WTC11 (cell line): ENCODE measurements at regions not wholly inside any gene's neighbourhood (a gene's known extent, or its start where the extent isn't known, plus 50 kb on each side); places are given as distances from the start of the nearest gene placed in this dataset.

Experiments
- ATAC-seq: fragments of 200-7000 bp; cut with Tn5 transposase; 2 replicates; pipeline ENCODE4 v1.10.0; 2021; ENCODE audit warnings: mild to moderate bottlenecking, moderate library complexity
- CTCF ChIA-PET: fragments of 300-600 bp; sonication (Branson Sonifier 250); formaldehyde crosslinking; loops from one replicate; lab custom pipeline; 2021; ENCODE audit warnings: antibody characterized with exemption; lab: Charles Lee
- POLR2A ChIA-PET: fragments of 350-600 bp; sonication (Branson Sonifier 250); formaldehyde crosslinking; loops from one replicate; lab custom pipeline; 2021; ENCODE audit warnings: antibody characterized with exemption; lab: Charles Lee
- DNase-seq: peaks from one replicate; pipeline ENCODE4 v3.0.0; 2021; ENCODE audit warnings: low spot score
- H3K27ac Mint-ChIP-seq: 2 replicates; pipeline ENCODE4 v1.8.0; 2021; ENCODE audit warnings: mixed read lengths
- H3K27me3 Mint-ChIP-seq: 2 replicates; pipeline ENCODE4 v1.8.0; 2021; ENCODE audit warnings: low read depth, mild to moderate bottlenecking, moderate library complexity, mixed read lengths
- H3K36me3 Mint-ChIP-seq: 2 replicates; pipeline ENCODE4 v1.8.0; 2021; ENCODE audit warnings: mixed read lengths
- H3K4me1 Mint-ChIP-seq: 2 replicates; pipeline ENCODE4 v1.8.0; 2022; ENCODE audit warnings: mixed read lengths
- H3K4me3 Mint-ChIP-seq: 2 replicates; pipeline ENCODE4 v1.8.0; 2021; ENCODE audit warnings: mild to moderate bottlenecking, moderate library complexity, mixed read lengths
- H3K9me3 Mint-ChIP-seq: 2 replicates; pipeline ENCODE4 v1.8.0; 2021; ENCODE audit warnings: mixed read lengths
- ERG ChIP-seq: fragments of 250-450 bp; sonication (Bioruptor Pico); IDR thresholded peaks from 2 replicates; pipeline ENCODE4 v1.8.0; 2021; ENCODE audit warnings: mild to moderate bottlenecking
- ESRRA ChIP-seq: sonication (generic); formaldehyde crosslinking; IDR thresholded peaks from 2 replicates; pipeline ENCODE4 v1.8.1; 2022; ENCODE audit warnings: mild to moderate bottlenecking, missing genetic modification reagents, borderline replicate concordance
- GABPB1 ChIP-seq: sonication (generic); formaldehyde crosslinking; IDR thresholded peaks from 2 replicates; pipeline ENCODE4 v1.8.1; 2023; ENCODE audit warnings: mild to moderate bottlenecking, missing genetic modification reagents
- GRHL2 ChIP-seq: fragments of 250-450 bp; sonication (Bioruptor Pico); IDR thresholded peaks from 2 replicates; pipeline ENCODE4 v1.8.0; 2022; ENCODE audit warnings: mild to moderate bottlenecking, moderate library complexity; ENCODE audit not compliant: insufficient replicate concordance, severe bottlenecking
- NFATC4 ChIP-seq: fragments of 250-450 bp; sonication (Bioruptor Pico); IDR thresholded peaks from 2 replicates; pipeline ENCODE4 v1.9.0; 2021; ENCODE audit warnings: mild to moderate bottlenecking
- RELA ChIP-seq: sonication (generic); formaldehyde crosslinking; IDR thresholded peaks from 2 replicates; pipeline ENCODE4 v1.8.1; 2022; ENCODE audit warnings: missing genetic modification reagents, mild to moderate bottlenecking, borderline replicate concordance
- RORB ChIP-seq: fragments of 250-450 bp; sonication (Bioruptor Pico); IDR thresholded peaks from 2 replicates; pipeline ENCODE4 v1.9.0; 2021; ENCODE audit warnings: mild to moderate bottlenecking
- TEAD1 ChIP-seq: sonication (generic); formaldehyde crosslinking; IDR thresholded peaks from 2 replicates; pipeline ENCODE4 v1.8.0; 2022; ENCODE audit warnings: mild to moderate bottlenecking, missing genetic modification reagents
- ZBTB43 ChIP-seq: sonication (generic); formaldehyde crosslinking; IDR thresholded peaks from 2 replicates; pipeline ENCODE4 v1.8.1; 2023; ENCODE audit warnings: mild to moderate bottlenecking, missing genetic modification reagents
- ZNF396 ChIP-seq: fragments of 250-450 bp; sonication (Bioruptor Pico); IDR thresholded peaks from 2 replicates; pipeline ENCODE4 v1.8.0; 2021; ENCODE audit warnings: mild to moderate bottlenecking, moderate library complexity, borderline replicate concordance
- ZSCAN18 ChIP-seq: fragments of 250-450 bp; sonication (Bioruptor Pico); IDR thresholded peaks from 2 replicates; pipeline ENCODE4 v2.1.2; 2022; ENCODE audit warnings: mild to moderate bottlenecking, moderate library complexity
- TF ChIP-seq, protein P1 (sequence below): sonication (generic); formaldehyde crosslinking; IDR thresholded peaks from 2 replicates; pipeline ENCODE4 v1.8.0; 2023; ENCODE audit warnings: missing genetic modification reagents, mild to moderate bottlenecking, borderline replicate concordance
- TF ChIP-seq, protein P2 (sequence below): sonication (generic); formaldehyde crosslinking; IDR thresholded peaks from 2 replicates; pipeline ENCODE4 v1.8.1; 2023; ENCODE audit warnings: mild to moderate bottlenecking, missing genetic modification reagents, moderate library complexity
- TF ChIP-seq, protein P3 (sequence below): sonication (generic); formaldehyde crosslinking; IDR thresholded peaks from 2 replicates; pipeline ENCODE4 v1.8.1; 2022; ENCODE audit warnings: low read depth, missing genetic modification reagents, borderline replicate concordance
- TF ChIP-seq, protein P4 (sequence below): sonication (generic); formaldehyde crosslinking; IDR thresholded peaks from 2 replicates; pipeline ENCODE4 v1.8.0; 2023; ENCODE audit warnings: missing genetic modification reagents
- TF ChIP-seq, protein P5 (sequence below): sonication (generic); formaldehyde crosslinking; IDR thresholded peaks from 2 replicates; pipeline ENCODE4 v1.8.1; 2022; ENCODE audit warnings: missing genetic modification reagents, borderline replicate concordance

- H3K27ac Mint-ChIP-seq, result peak overlapping the region; percentile 87
- no peak overlapping the region for H3K4me3 Mint-ChIP-seq
- CTCF ChIA-PET, result interaction anchor here (0.7 to 1.8 kb wide), 5 partner anchors 33 to 209 kb away, joined by 3 to 9 read pairs (median 7); partner anchors contain the start of gene HSPA2
- POLR2A ChIA-PET, result no interaction called here
- H3K4me1 Mint-ChIP-seq, result peaks cover 28% of the 10 kb centered on the region
- peak; percentile 10; the same call in 1 of the 2 replicates for ATAC-seq
- no peaks in the 10 kb centered on the region for H3K27me3 Mint-ChIP-seq
- TF ChIP-seq, protein P1, sequence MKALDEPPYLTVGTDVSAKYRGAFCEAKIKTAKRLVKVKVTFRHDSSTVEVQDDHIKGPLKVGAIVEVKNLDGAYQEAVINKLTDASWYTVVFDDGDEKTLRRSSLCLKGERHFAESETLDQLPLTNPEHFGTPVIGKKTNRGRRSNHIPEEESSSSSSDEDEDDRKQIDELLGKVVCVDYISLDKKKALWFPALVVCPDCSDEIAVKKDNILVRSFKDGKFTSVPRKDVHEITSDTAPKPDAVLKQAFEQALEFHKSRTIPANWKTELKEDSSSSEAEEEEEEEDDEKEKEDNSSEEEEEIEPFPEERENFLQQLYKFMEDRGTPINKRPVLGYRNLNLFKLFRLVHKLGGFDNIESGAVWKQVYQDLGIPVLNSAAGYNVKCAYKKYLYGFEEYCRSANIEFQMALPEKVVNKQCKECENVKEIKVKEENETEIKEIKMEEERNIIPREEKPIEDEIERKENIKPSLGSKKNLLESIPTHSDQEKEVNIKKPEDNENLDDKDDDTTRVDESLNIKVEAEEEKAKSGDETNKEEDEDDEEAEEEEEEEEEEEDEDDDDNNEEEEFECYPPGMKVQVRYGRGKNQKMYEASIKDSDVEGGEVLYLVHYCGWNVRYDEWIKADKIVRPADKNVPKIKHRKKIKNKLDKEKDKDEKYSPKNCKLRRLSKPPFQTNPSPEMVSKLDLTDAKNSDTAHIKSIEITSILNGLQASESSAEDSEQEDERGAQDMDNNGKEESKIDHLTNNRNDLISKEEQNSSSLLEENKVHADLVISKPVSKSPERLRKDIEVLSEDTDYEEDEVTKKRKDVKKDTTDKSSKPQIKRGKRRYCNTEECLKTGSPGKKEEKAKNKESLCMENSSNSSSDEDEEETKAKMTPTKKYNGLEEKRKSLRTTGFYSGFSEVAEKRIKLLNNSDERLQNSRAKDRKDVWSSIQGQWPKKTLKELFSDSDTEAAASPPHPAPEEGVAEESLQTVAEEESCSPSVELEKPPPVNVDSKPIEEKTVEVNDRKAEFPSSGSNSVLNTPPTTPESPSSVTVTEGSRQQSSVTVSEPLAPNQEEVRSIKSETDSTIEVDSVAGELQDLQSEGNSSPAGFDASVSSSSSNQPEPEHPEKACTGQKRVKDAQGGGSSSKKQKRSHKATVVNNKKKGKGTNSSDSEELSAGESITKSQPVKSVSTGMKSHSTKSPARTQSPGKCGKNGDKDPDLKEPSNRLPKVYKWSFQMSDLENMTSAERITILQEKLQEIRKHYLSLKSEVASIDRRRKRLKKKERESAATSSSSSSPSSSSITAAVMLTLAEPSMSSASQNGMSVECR (CRISPR knock-in tag), result no peak
- no peak for TF ChIP-seq TEAD1 (CRISPR knock-in tag)
- TF ChIP-seq, protein P2, sequence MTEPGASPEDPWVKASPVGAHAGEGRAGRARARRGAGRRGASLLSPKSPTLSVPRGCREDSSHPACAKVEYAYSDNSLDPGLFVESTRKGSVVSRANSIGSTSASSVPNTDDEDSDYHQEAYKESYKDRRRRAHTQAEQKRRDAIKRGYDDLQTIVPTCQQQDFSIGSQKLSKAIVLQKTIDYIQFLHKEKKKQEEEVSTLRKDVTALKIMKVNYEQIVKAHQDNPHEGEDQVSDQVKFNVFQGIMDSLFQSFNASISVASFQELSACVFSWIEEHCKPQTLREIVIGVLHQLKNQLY (CRISPR knock-in tag), result no peak
- TF ChIP-seq ZSCAN18 (CRISPR knock-in tag), result no peak
- TF ChIP-seq, protein P3, sequence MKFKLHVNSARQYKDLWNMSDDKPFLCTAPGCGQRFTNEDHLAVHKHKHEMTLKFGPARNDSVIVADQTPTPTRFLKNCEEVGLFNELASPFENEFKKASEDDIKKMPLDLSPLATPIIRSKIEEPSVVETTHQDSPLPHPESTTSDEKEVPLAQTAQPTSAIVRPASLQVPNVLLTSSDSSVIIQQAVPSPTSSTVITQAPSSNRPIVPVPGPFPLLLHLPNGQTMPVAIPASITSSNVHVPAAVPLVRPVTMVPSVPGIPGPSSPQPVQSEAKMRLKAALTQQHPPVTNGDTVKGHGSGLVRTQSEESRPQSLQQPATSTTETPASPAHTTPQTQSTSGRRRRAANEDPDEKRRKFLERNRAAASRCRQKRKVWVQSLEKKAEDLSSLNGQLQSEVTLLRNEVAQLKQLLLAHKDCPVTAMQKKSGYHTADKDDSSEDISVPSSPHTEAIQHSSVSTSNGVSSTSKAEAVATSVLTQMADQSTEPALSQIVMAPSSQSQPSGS (CRISPR knock-in tag), result no peak
- TF ChIP-seq RORB (CRISPR knock-in tag), result no peak
- H3K9me3 Mint-ChIP-seq, result peaks cover 12% of the 10 kb centered on the region
- no peak for DNase-seq
- peaks cover 11% of the 10 kb centered on the region for H3K36me3 Mint-ChIP-seq
Measured at GRCh38 chr14:64639340-64639821, 64.8 kb upstream of the PLEKHG3 start.

DNA sequence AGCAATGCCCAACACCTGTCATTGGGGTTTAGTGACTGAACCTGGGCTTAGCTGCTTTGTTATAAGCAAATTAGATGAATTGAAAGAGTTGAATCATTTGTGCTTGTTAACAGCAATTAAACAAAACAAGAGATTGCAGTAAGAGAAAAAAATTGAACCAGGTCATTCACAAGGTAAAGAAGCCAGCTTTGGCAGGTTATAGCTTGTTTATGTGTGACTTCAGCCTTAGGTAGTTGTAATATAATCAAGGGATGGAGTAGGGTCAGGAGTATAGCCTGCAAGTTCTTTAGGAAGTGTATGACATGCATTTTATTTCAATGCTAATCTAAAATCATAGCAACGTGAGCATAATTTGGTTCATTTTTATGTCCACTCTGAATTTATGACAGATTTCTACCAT lies 63.4 kb upstream of the PLEKHG3 start:
- ATAC-seq, result no peak
- Mint-ChIP-seq H3K27ac (no peak overlapping the region), H3K27me3 (no peaks in the 10 kb centered on the region), H3K4me3 (no peak overlapping the region), H3K36me3 (peaks cover 12% of the 10 kb centered on the region), H3K9me3 (peaks cover 14% of the 10 kb centered on the region), H3K4me1 (peaks cover 43% of the 10 kb centered on the region)
- TF ChIP-seq RELA (CRISPR knock-in tag) (no peak), ZNF396 (CRISPR knock-in tag) (no peak), GRHL2 (CRISPR knock-in tag) (no peak), ZBTB43 (CRISPR knock-in tag) (no peak), ESRRA (CRISPR knock-in tag) (no peak), ERG (CRISPR knock-in tag) (no peak), GABPB1 (CRISPR knock-in tag) (no peak), NFATC4 (no peak)
- TF ChIP-seq, protein P4, sequence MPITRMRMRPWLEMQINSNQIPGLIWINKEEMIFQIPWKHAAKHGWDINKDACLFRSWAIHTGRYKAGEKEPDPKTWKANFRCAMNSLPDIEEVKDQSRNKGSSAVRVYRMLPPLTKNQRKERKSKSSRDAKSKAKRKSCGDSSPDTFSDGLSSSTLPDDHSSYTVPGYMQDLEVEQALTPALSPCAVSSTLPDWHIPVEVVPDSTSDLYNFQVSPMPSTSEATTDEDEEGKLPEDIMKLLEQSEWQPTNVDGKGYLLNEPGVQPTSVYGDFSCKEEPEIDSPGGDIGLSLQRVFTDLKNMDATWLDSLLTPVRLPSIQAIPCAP (CRISPR knock-in tag), result no peak
- TF ChIP-seq, protein P5, sequence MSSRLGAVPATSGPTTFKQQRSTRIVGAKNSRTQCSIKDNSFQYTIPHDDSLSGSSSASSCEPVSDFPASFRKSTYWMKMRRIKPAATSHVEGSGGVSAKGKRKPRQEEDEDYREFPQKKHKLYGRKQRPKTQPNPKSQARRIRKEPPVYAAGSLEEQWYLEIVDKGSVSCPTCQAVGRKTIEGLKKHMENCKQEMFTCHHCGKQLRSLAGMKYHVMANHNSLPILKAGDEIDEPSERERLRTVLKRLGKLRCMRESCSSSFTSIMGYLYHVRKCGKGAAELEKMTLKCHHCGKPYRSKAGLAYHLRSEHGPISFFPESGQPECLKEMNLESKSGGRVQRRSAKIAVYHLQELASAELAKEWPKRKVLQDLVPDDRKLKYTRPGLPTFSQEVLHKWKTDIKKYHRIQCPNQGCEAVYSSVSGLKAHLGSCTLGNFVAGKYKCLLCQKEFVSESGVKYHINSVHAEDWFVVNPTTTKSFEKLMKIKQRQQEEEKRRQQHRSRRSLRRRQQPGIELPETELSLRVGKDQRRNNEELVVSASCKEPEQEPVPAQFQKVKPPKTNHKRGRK (CRISPR knock-in tag), result no peak
- DNase-seq, result no peak
- CTCF ChIA-PET, result interaction anchor here (1.8 kb wide), 1 partner anchor 101 kb away, joined by 9 read pairs; the partner anchor contains the start of gene HSPA2
- POLR2A ChIA-PET, result no interaction called here
